Heart left ventricle (tissue), 13 donors: ENCODE measurements at regions not wholly inside any gene's neighbourhood (a gene's known extent, or its start where the extent isn't known, plus 50 kb on each side); places are given as distances from the start of the nearest gene placed in this dataset.

Experiments used
- POLR2A ChIP-seq, 2 donors: fragments of 450-650 bp; IDR thresholded peaks; one replicate each; pipeline ENCODE4 v1.6.1; 2017; ENCODE audit warnings: antibody characterized with exemption in 2 of 2, mild to moderate bottlenecking in 2 of 2, moderate library complexity in 2 of 2
- TF ChIP-seq, protein P1 (sequence below), 12 donors: fragments of 200-600 bp; sonication (generic) in 4 of 12; IDR thresholded peaks; one replicate each; pipeline versions ENCODE4 v1.5.0 to v1.8.0; 2018 to 2022; ENCODE audit warnings: antibody characterized with exemption in 12 of 12, mild to moderate bottlenecking in 5 of 12
- donor health status: ischemic (EF 13 %, LVEDD 7.1; RV severe dilation, severe dysfunction).
- donor health status: DM: no; HTN: yes; CAD: no.
- donor health status: DM: no; HTN: no; CAD: no.
- donor health status: ischemic (EF 25% LVEDD 6.9; RV normal size, moderate dysfunction).
- donor health status: ischemic (EF 25% LVEDD 5.7; RV mildly dilated, moderate dysfunction).
- donor health status: ischemic (EF 35%, LVEDD 5.7; RV mildly dilated, moderate dysfunction).
- donor health status: nonischemic (EF 11% LVEDD 7.7; RV severe dilation, severe dysfunction).
- donor health status: DM: yes; HTN: yes; CAD: no.
- donor health status: PGD.
- donor health status: ischemic (EF 29% LVEDD 5.4; RV normal size, mild dysfunction).
- donor health status: nonischemic (EF 23%, LVEDD 6.1; RV moderate dilation, normal function).

DNA sequence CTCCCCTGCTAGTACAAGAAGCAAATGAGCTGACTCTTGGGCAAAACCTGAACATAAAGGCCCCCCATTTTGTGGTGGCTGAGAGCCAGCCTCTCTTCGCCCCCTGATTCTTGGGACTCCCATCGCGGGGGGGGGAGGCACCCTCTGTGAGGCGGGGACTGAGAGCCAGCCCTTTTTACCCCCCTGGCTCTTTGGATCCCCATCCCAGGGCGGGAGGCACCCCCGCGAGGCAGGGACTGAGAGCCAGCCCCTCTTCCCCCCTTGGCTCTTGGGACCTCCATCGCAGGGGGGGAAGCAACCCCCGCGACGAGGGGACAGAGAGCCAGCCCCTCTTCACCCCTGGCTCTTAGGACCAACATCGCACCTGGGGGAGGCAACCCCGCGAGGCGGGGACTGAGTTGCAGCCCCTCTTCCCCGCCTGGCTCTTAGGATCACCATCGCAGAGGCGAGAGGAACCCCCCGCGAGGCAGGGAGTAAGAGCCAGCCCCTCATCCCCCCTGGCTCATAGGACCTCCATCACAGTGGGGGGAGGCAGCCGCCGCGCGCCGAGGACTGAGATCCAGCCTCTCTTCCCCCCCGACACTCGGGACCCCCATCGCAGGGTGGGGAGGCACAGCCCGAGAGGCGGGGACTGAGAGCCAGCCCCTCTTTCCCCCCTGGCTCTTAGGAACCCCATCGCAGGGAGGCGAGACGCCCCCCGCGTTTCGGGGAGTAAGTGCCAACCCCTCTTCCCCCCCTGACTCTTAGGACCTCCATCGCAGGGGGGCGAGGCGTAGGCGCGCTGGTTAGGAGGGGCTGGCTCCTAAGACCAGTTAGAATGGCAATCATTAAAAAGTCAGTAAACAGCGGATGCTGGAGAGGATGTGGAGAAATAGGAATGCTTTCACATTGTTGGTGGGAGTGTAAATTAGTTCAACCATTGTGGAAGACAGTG, 2428.4 kb upstream of the PCDH20 start:
- TF ChIP-seq, protein P1, sequence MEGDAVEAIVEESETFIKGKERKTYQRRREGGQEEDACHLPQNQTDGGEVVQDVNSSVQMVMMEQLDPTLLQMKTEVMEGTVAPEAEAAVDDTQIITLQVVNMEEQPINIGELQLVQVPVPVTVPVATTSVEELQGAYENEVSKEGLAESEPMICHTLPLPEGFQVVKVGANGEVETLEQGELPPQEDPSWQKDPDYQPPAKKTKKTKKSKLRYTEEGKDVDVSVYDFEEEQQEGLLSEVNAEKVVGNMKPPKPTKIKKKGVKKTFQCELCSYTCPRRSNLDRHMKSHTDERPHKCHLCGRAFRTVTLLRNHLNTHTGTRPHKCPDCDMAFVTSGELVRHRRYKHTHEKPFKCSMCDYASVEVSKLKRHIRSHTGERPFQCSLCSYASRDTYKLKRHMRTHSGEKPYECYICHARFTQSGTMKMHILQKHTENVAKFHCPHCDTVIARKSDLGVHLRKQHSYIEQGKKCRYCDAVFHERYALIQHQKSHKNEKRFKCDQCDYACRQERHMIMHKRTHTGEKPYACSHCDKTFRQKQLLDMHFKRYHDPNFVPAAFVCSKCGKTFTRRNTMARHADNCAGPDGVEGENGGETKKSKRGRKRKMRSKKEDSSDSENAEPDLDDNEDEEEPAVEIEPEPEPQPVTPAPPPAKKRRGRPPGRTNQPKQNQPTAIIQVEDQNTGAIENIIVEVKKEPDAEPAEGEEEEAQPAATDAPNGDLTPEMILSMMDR (IDR thresholded peaks at IDR 0.05) = no peak
- no peak for TF ChIP-seq POLR2A (IDR thresholded peaks at IDR 0.05)
